HG03521 (cell line): ENCODE measurements at regions not wholly inside any gene's neighbourhood (a gene's known extent, or its start where the extent isn't known, plus 50 kb on each side); places are given as distances from the start of the nearest gene placed in this dataset.
"Not testable (repeated sequence)": the region's sequence is repeated elsewhere in the genome, so short reads cannot be mapped to it uniquely, and the experiment has no call there.

Source experiments
- ATAC-seq: cut with Tn5 transposase; IDR thresholded peaks from one replicate; pipeline ENCODE4 v1.9.1; 2021; ENCODE audit warnings: mild to moderate bottlenecking, moderate library complexity; ENCODE audit not compliant: unreplicated experiment

- ATAC-seq: not testable (repeated sequence)
These were observed 1684.4 kb downstream of the SPATA31A7 start for GRCh38 chr9:62874213-62874612.

- not testable (repeated sequence) for ATAC-seq
These were observed 1685.1 kb downstream of the SPATA31A7 start for GRCh38 chr9:62874745-62875599.

GRCh38 chr9:62877552-62877951, 1687.7 kb downstream of the SPATA31A7 start:
- not testable (repeated sequence) for ATAC-seq

- not testable (repeated sequence) for ATAC-seq
These were observed 1688.2 kb downstream of the SPATA31A7 start for GRCh38 chr9:62877987-62878386.

- ATAC-seq: not testable (repeated sequence)
These were observed 1690.6 kb downstream of the SPATA31A7 start for GRCh38 chr9:62880453-62880852.

GRCh38 chr9:62880971-62881370, 1691.1 kb downstream of the SPATA31A7 start:
- ATAC-seq: not testable (repeated sequence)

GRCh38 chr9:62881811-62882210, 1692.0 kb downstream of the SPATA31A7 start:
- ATAC-seq: not testable (repeated sequence)

- ATAC-seq: not testable (repeated sequence)
These were observed 1692.9 kb downstream of the SPATA31A7 start for GRCh38 chr9:62882717-62883116.

- not testable (repeated sequence) for ATAC-seq
These were observed 1706.9 kb downstream of the SPATA31A7 start for GRCh38 chr9:62896692-62897091.

- not testable (repeated sequence) for ATAC-seq
These were observed 1707.8 kb downstream of the SPATA31A7 start for GRCh38 chr9:62897411-62898225.

- ATAC-seq: not testable (repeated sequence)
These were observed 1709.8 kb downstream of the SPATA31A7 start for GRCh38 chr9:62899666-62900065.

GRCh38 chr9:62904061-62904460, 1714.2 kb downstream of the SPATA31A7 start:
- ATAC-seq: not testable (repeated sequence)

GRCh38 chr9:62905722-62906121, 1715.9 kb downstream of the SPATA31A7 start:
- not testable (repeated sequence) for ATAC-seq

GRCh38 chr9:62907866-62908265, 1718.0 kb downstream of the SPATA31A7 start:
- ATAC-seq: not testable (repeated sequence)

GRCh38 chr9:62908271-62908670, 1718.4 kb downstream of the SPATA31A7 start:
- not testable (repeated sequence) for ATAC-seq

GRCh38 chr9:62909447-62909846, 1719.6 kb downstream of the SPATA31A7 start:
- ATAC-seq: not testable (repeated sequence)

GRCh38 chr9:62912278-62912677, 1722.4 kb downstream of the SPATA31A7 start:
- not testable (repeated sequence) for ATAC-seq

GRCh38 chr9:62915168-62915567, 1725.3 kb downstream of the SPATA31A7 start:
- ATAC-seq: not testable (repeated sequence)

GRCh38 chr9:62915661-62916060, 1725.8 kb downstream of the SPATA31A7 start:
- ATAC-seq: peak; percentile 97

- ATAC-seq: not testable (repeated sequence)
These were observed 1729.0 kb downstream of the SPATA31A7 start for GRCh38 chr9:62918648-62919385.

GRCh38 chr9:62931484-62931883, 1741.6 kb downstream of the SPATA31A7 start:
- ATAC-seq: not testable (repeated sequence)
